GM19463 (cell line): ENCODE measurements at regions not wholly inside any gene's neighbourhood (a gene's known extent, or its start where the extent isn't known, plus 50 kb on each side); places are given as distances from the start of the nearest gene placed in this dataset.

Experiments
- ATAC-seq: cut with Tn5 transposase; IDR thresholded peaks from one replicate; pipeline ENCODE4 v1.9.1; 2021; ENCODE audit warnings: mild to moderate bottlenecking, moderate library complexity; ENCODE audit not compliant: unreplicated experiment

DNA sequence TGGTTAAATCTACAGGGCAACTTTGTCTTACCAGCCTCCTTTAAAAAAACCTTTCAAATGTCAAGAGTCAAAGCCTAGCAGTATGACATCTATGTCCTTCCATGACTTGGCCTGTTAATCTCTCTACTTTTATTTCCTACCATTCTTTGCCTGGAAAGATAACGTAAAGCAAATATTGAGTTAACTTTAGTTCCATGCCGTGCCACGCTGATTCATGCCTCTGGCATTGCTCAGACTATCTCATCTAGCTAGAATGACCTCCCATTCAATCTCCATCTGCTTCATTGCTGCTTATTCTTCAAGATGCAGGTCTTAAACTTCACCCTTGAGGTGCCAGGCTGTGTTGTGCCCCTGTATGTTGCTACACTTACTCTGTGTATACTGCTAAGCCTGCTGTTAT lies 729.8 kb downstream of the EFNA5 start:
- ATAC-seq, result no peak

DNA sequence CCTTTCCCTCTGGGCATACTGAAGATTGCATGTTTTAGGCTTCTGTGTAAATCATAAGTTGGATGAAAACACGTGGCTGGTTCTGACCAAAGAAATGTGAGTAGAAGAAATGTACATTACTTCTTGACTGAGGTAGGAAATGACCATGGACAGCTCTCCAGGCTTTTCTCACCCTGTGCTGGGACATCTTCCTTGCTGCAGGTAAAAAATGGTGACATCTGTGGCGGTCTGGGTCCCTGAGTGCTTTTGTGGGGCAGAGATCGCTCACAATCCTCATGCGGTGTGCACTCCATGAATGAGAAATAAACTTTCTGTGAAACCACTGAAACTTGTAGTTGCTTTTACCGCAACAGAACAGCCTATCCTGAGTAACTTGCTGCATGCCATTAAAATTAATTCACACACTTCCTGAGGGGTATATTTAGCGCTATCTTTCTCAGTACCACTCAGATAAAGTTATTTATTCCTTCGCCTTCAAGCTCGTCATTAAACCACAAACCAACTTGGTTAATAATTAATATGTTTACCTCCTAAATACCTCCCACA lies 730.4 kb downstream of the EFNA5 start:
- ATAC-seq, result no peak

DNA sequence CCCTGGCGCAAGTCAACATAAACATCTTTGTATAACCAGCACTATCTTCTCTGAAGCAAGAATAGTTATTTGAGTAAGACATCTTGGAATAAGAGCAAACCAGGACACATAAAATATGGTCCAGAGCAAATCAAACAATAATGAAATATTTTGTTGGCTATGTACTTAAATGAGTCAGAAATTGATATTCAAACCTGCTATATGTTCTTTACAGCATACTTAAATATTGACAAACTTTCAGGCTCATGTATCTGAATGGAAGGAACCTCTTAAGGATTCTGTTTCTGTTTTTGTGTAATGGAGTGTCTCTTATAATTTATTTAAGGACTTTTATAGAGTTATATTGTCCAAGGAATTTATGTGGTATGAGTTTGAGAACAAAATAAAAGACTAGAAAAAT lies 747.3 kb downstream of the EFNA5 start:
- ATAC-seq, result no peak

DNA sequence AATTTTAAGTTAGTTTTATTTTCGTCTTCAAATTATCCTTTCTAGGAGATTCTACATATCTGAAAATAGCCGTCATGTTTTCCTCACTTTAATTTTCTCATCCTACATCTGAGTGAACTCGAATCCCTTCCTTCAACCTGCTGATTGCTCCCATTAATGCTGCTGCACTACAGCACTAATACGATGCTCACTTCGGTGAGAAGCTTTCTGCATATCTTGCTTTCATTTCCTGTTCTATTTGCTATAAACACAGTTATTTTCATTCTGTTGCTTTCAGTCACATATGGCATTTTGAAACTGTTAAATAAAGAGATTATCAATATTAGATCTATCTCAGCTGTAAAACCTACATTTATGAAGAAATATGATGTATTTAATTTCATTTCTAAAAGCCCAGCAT lies 749.2 kb downstream of the EFNA5 start:
- no peak for ATAC-seq

DNA sequence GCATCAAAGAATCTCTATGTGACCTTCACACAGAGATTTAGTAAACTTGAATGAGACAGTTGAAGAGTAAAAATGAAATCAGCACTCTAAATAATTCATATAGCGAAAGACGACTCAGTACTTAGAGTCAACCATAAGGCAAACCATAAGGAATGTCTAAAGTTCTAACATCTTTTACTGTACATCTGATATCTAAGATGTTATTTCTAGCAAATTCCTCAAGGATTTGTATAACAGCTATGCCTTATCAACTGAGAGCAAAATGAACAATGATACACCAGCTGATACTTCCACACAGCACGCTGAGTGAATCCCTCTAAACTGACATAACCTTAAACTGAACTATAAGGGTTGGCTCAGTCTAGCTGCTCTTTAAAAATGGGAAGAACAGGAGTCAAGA lies 760.3 kb downstream of the EFNA5 start:
- ATAC-seq, result no peak

DNA sequence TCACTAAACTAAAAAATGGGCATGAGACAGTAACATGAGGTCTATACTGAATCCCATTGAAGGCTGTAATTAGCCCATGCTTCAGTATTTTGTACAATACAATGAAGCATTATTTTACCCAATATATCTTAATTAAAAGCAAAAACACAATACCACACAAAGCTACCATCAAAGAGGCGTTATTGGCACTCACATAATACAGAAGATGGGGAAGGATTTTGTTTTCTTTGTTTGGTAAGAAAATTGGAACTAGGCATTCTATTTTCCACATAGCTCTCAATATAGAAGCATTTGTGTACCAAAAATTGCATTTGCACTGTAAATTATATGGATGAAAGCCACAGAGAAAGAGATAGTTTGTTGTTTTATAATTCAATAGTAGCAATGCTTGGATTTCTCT lies 761.0 kb downstream of the EFNA5 start:
- ATAC-seq, result no peak

DNA sequence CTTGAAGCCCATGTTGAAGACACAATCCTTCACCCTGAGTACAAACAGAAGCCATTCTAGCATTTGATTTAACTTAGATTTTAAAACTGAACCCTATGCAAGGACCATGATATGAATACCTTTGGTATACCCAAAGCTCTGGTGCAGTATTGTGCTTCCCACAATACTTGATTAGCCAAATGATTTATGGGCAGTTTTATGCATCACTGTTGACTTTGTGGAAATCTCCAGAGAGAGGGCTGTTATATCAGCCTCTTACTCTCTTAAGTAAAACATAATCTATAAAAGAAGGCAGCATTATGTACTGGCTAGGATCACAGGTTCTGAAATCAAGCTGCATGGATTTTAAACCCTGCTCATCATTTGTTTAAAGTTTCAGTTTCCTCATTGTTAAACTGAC lies 762.8 kb downstream of the EFNA5 start:
- no peak for ATAC-seq

DNA sequence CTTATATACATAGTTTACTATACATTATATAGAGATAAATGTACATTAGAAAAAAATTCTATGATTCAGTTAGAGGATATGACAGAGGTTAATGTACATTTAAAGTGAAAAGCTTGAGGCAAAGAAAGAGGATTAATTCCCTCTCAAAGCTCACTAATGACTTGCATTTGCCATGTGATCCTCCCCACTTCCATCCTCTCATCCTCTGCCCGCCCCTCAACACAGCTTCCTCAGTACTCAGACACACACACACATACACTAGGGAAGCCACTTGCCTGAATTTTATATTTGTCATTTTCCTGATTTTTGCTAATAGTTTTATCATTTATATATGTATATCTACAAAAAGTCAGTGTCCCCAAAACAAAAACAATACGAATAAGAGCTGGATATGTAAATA lies 764.5 kb downstream of the EFNA5 start:
- no peak for ATAC-seq

DNA sequence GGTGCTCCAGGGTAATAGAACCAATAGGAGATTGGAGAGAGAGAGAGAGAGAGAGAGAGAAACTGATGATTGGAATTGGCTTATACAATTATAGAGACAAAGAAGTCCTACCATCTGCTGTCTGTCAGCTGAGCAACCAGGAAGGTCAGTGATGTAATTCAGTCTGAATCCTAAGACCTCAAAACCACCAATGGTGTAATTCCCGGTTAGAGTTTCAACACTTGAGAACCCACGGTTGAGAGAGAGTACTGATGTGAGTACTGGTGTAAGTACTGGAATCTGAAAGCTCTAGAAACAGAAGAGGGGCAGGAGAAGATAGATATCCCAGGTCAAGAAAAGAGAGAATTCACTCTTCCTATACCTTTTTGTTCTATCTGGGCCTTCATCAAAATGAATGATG lies 775.8 kb downstream of the EFNA5 start:
- no peak for ATAC-seq

DNA sequence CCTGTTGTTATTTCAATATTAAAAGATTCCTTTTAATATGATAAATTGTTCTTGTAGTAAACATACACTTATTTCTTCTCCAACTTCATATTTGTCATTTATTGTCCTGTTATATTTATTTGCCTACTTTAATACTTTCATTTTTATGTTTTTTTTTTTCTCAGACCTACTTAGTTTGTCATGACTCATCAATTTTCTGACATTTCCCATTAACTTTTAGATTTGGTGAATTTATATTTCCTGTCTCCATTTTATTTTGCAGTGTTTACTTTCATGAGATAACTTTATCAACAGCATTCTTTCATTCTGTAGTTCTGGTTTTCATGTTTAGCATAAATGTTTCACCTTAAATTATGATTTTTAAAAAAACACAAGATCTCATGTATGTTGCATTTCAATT lies 788.7 kb downstream of the EFNA5 start:
- no peak for ATAC-seq

DNA sequence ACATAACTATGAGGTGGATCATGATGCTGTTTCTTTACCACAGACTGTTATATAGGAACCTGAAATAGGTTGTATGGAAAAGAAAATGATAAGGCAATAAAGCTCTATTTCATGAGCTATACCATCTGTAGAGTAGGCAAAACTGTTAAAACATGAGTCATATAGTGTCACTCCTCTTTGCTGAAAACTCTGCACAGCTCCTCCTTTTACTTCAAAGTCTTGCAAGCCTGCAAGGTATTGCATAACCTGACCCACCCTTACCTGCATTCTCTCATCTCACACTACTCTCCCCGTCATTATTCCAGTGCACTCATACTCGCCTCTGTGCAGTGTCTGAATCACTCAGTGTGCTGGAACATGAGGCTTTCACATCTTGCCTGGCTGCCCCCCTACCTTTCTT lies 790.1 kb downstream of the EFNA5 start:
- no peak for ATAC-seq

DNA sequence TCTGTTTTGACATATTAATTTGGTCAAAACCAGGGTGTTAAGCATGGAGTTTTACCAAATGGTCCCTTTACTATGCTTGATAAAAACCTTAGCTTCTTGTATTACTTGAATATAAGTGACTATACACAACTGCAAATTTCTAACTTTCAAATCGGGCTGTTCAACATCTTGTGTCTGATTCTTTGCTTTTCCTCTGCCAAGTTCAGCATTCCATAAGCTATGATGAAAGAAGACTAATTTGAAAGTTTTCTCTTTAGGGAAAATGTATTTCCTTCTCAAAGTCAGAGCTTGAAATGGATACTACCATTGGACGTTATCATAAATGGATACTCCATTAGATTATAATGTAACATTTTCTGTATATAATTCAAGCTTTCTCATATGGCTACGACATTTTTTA lies 792.9 kb downstream of the EFNA5 start:
- no peak for ATAC-seq

DNA sequence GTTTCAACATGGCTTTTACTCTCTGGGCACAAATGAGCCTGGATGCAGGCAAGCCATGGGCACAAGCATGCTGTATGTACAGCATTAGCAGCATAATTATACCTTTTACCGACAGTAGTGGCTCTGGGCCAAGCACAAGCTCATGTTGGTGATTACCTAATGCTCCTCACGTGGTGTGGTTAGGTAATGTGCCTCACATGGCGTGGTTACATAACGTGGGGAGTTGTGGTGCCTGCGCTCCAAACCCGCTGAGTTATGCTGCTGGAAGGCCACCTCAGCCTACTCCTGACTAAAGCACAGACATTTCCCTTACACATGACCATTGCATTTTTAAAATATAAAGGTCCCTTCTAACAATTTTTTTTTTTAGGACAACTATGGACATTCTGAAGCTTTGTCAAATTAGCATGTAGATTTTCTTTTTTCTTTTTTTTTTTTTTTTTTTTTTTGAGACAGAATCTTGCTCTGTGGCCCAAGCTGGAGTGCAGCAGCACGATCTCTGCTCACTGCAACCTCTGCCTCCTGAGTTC lies 794.0 kb downstream of the EFNA5 start:
- no peak for ATAC-seq

DNA sequence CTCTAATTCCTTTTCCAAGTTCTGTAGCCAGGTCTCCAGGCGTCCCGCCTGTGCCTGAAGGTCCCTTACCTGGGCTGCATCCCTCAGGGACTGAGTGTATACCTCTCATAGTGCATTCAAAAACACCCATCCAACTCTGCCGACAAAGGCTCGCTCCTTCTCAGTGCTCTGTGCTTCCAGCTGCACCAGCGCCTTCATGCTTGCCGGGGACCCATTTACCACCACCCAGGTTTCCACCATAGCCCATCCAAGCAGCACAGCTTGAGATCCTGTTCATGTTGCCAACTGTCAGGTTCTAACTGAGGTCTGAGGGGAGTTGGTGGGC lies 794.5 kb downstream of the EFNA5 start:
- no peak for ATAC-seq

DNA sequence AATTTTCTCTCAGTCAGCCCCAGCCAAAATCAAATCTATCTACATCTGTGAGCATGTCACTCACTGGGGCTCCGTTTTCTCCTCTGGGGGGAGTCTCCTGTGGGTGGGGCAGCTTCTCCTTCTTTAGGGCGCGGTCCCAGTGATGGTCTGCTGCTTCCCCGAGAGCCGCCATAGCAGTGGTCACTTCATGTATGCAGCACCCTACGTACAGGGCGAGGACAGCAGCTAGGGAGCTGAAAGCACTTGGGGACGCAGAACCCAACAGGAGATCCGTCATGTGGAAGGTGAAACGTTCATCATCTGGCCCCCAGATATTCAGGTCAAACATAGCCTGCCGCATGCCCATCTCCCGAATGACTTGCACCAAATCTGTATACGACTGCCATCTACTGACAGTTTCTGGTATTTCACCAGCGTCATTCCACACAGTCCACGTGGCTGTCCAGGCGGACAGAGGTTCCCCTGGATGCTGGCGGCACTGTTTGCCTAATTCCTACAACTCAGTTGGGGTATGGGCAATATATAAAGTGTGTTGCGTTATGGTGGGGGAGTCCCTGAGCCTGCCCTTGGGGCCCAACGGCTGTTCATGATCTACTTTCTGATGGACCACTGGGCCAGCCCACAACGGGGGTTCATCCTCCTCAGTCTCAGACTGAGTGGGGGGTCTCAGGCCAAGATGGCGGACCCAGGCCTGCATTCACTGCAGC lies 795.0 kb downstream of the EFNA5 start:
- no peak for ATAC-seq

DNA sequence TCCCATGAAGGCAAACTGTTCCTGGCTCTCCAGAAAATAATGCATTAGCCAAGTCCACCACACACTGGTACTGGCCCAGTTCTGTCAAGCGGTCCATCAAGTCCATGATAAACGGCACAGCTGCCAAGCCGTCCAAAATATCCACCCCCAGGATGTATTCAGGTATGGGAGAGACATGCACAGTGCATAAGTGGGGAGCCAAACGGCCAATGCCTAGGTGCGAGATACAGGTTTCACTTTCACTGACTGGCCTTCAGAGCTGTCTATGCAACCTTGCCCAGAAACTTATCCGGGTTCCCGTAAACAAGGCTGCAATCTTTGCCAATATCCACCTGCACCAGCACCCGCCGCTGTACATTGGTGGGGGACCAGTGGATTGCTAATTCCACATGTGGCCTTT lies 795.8 kb downstream of the EFNA5 start:
- ATAC-seq, result no peak

DNA sequence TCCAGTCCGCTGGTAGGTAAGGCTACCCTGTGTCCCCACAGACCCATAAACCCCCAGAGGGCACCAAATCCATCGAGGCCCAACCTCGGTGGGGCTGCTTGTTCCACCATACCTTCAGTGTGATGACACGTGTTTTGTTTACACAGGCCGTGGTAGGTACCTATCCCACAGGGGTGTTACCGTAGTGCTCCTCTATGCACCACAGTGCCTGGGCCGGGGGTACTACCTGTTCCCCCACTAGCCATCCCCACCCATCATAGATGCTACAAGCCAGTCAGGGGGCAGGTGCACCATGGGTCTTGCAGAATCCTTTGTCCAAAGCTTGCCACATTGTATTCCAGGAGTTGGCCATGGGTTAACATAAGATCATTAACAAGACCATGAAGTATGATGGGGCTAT lies 796.2 kb downstream of the EFNA5 start:
- ATAC-seq, result no peak

DNA sequence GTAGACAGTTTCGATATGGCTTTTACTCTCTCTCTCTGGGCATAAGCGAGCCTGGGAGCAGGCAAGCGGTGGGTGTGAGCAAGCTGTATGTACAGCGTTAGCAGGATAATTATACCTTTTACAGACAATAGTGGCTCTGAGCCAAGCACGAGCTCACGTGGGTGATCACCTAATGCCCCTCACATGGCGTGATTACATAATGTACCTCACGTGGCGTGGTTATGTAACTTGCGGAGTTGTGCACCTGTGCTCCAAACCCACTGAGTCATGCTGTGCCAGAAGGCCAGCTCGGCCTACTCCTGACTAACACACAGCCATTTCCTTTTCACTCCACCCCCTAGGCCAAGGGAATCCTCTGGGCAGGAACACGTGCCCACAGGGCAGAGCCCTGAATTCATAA lies 797.2 kb downstream of the EFNA5 start:
- ATAC-seq, result no peak

DNA sequence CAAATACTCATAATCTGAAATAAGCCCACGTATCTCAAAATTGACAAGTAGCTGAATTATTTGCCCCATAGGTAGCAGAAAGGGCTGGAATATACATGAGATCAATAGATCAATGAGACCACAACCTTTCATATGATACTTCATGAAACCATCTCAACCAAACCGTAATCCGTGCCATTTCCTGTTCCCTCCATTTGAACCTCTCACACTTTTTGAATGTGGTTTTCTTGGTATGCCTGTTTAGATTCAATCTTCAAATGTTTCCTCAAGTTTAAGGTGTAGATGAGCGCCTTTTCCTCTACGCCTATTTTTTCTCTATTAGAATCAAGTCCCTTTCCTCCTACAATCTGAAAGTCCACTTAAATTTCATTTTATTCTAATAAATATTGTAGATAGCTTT lies 805.5 kb downstream of the EFNA5 start:
- ATAC-seq, result no peak

DNA sequence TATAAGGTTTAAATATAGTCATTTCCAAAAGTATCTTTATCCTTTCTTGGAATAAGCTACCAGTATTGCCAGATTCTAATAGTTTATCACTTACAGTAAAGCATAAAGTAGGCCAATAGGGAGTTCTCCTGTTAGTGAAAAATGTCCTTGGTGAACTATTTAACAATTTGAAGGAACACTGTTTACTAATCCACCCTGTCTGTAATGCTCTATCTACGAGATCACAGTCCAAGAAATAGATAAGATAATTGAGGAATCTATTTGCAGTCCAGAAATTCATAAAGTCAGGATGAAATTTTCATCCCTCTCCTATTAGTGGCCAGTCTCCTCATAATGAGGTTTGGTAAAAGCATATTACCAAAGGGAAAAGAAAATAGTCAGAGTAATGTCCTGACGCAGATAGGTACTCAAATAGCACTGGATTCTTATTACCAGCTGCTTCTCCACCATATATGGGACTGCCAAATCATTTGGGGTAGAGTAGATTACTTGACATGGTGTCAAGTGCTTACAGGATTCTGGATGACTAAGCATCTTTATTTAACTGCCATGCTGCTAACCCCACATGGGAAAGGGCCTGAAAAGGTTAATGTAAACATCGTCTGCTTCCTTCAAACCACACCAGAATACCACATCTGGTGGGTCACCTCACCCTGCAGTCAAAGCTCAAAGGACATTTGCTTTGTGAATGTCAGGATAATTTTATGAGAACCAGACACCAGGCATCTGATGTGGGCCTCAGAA lies 808.1 kb downstream of the EFNA5 start:
- peak; percentile 40 for ATAC-seq

DNA sequence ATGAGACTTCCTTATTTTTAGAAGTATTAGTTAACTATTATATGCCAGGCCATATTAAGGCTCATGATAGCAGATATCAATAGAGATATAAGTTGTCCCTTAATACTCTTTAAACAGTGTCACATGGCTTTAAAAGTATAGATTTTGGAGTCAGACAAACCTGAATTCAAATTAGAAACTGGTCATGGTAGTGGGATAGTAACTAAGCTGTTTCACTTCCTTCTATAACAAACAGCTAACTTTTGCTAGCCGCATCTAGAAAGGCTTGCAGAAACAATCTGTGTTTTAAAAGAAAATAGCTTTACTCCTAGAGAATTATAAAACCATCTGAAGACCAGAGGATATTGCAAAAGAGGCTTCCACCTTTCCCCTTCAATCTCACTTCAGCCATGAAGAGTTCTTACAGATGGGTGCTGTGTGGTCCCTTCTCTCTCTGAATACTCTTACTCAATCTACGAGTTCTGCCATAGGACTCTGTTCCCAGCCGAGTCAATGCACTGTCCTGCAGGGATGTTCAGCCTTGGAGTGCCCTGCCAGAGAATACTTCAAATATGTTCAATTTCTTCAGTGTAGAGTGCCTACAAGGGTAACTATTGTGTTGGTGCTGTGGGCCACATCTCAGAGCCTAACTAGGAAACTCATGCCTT lies 810.2 kb downstream of the EFNA5 start:
- ATAC-seq, result peak; percentile 57

DNA sequence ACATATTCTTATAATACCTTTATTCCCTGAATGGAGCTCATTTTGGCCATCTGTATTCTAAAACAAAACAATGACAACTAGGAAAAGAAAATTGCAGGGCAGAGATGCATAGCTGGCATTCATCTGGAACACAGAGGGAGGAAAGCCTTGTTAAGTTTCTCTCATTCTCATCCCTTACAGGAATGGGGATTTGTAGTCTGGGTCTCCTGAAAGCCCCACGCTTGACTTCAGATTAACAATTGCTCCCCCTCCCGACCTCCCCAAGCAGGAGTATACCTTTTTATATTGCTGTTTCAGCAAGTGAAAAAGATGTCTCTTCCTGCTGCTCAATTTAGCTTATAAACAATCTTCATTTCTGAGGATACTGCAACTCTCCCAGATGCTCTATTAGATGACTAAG lies 812.1 kb downstream of the EFNA5 start:
- no peak for ATAC-seq
